CD4-positive, alpha-beta T cell treated with Interleukin-17A for 1 hour (primary cell): ENCODE measurements at regions not wholly inside any gene's neighbourhood (a gene's known extent, or its start where the extent isn't known, plus 50 kb on each side); places are given as distances from the start of the nearest gene placed in this dataset.
A peak's percentile ranks its signal among the peaks of the same experiment; 100 is the strongest.
"Not testable (repeated sequence)": the region's sequence is repeated elsewhere in the genome, so short reads cannot be mapped to it uniquely, and the experiment has no call there.

Experiments
- DNase-seq: peaks from one replicate; pipeline ENCODE4 v3.0.0-alpha.2; 2020

DNA sequence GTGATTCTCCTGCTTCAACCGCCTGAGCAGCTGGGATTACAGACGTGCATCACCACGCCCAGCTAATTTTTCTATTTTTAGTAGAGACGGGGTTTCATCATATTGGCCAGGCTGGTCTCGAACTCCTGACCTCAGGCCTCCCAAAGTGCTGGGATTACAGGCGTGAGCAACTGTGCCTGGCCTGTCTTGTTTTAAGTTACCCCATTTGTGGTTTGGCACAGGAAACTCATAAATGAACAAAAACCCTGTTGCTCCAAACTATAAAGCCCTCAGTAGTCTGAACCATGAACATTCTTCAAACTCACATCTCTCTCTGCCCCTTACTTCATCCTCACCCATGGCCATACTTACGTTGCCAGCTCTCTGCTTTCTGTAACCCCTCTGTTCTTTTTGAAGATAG, 61.7 kb downstream of the RHOU start:
- not testable (repeated sequence) for DNase-seq

- no peak for DNase-seq
Measured at GRCh38 chr1:228798035-228798434, 62.8 kb downstream of the RHOU start.

DNA sequence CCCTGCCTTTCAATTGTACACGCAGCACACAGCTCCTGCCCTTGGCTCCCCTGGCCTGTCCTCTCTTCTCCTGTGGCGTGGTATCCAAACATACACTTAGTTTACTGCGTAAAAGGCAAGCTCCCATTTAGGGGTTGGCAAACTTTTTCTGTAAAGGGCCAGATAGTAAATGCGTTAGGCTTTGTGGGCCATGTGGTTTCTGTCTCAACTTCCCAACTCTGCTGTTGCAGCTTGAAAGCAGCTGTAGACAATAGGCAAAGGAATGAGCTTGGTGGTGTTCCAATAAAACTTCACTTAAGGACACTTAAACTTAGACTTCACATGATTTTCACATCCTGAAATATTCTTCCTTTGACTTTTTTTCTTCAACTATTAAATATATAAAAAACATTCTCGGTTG, 63.3 kb downstream of the RHOU start:
- no peak for DNase-seq

- no peak for DNase-seq
Measured at GRCh38 chr1:228799924-228800323, 64.6 kb downstream of the RHOU start.

DNA sequence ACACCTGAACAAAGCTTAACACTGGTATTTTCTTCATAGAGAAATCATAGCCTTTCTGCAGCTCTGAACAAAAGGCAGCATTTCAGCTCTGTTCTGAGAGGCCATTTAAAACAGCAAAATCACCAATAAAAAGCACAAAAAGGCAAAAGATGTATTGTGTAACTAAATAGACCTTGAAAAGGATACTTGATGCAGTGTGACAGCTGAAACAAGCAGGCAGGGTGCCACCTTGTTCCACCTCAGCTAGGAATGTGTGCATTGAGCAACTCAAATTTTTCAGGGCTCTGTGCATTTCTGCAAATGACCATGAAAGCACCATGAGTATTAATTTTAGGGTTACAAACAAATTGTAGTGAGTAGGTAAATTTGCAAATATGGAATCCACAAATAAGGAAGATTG, 65.8 kb downstream of the RHOU start:
- DNase-seq = no peak

GRCh38 chr1:228802386-228803220, 67.3 kb downstream of the RHOU start:
- no peak for DNase-seq

GRCh38 chr1:228803421-228803820, 68.1 kb downstream of the RHOU start:
- DNase-seq = no peak

DNA sequence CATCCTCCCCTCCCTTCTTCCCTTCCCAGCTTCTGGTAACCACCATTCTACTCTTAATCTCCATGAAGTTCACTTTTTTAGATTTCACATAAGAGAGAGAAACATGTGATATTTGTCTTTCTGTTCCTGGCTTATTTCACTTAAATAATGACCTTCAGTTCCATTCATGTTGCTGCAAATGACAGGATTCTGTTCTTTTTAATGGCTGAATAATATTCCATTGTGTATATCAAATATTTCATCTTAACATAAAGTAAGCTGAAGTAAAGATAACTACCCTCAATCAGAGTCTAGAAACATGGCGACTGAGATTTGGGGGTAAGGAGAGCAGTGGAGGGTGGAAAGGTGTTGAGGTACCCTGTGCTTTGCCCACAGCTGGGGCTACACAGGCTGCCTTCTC, 68.9 kb downstream of the RHOU start:
- no peak for DNase-seq

DNA sequence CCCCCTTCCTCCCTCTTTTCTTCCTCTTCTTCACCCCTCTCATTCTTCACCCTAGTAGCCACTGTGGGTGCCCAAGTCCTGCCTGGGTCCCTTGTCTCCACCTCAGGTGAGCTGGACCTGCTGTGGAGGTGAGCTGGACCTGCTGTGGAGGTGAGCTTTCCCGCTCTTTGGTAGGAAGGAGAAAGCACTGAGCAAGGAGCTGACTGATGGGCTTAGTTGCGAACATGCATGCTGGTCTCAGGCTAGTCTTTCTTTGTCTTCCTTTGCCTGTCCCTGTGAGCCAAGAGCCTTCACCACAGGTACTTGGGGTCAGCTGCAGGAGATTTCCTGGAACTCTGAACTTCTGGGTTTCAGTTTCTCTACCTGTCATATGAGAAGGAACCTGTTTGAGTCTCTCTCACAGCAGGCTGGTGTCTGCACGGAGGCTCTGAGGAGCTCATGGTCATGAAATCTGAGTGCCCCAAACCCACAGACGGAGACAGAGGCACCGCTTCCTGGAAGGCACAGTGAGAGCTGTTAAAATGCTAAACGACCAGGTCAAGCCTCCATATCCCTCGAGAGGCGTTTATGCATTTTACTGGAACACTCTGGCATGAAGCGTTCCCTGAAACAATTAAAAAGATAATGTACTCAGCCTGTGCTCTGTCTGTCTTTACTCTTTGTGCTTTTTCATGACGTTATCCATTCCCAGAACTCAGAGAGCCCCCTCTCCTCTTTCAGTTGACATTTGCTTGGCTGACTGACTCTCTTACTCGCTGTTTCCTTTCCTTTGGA, 69.5 kb downstream of the RHOU start:
- peak; percentile 29 for DNase-seq

GRCh38 chr1:228807904-228808605, 72.8 kb downstream of the RHOU start:
- no peak for DNase-seq

DNA sequence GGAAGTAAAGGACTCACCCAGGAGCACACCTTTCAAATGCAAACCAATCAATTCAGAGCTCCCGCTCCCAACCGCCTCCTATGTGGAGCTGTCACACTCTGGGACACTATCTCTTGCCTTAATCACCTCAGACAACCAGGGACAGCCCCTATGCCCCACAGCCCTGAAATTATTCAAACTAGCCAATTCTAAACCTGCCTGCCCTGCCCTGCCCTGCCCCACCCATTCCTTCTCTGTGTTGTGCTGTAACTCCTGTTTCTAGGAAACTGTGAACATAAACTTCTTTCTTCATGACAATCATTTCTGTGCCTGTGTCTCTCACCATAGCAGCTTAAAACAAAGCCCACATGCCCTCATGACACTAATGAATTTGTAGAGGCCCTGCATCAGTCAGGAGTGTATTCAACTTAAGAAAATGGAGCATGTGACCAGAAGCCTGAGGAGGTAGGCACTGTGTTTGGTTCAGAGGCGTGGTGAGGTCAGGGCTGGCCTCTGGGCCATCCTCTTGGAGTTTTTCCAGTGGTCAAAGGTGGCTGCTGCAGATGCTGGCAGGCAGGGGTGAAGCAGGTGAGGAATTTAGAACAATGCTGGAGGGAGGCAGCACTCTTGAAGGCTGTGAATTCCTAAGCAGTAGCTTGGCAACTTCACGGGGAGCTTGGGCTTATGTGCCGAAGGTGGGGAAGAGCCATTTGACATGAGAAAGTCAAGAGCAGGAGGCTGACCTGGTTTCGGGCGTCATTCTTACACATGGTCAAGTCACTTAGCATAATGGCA, 74.5 kb downstream of the RHOU start:
- DNase-seq = peak; percentile 18

DNA sequence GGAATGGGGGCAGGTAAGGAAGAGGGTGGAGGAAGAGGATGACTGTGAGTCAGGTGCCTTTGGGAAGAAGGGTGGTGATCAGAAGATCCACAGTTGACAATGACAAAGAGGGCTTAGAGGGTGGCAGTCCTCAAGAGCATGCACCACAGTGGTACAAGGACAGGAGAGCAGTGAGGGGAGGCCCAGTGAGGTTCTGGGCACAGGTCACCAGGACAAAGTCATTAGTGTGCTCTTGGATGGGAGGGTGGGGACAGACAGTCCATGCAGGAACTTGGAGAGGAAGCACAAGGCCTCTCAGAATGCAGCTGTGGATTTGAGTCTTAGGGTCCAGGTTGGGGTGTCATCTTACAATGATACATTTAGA, 75.1 kb downstream of the RHOU start:
- DNase-seq = no peak

- DNase-seq = no peak
Measured at GRCh38 chr1:228810878-228811711, 75.8 kb downstream of the RHOU start.

DNA sequence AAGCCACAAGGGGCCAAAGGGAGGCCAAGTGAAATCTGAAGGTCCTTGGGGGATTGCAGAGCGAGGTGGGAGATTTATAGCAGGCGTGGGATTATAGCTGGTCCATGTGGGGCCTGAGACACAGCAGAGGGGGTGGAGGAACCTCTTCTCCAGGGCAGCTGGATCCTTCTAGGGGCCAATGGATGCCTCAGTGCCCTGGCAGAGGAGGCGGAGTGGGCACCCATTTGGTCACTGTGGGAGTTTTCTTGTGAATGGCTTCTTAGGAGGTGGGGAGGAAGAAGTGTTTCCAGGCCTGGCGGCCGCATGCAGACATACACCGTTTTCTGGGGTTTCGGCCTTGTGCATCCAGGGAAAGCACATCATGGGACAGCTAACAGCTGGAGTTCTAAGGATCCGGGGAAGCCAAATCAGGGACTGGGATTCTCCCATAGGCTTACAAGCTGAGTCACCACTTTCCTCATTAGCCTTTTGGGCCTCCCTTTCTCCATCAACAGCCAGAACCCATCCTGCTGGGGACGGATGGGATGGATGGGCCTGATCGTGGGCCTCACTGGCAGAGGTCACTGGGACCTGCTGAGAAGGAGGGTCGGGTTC, 76.5 kb downstream of the RHOU start:
- DNase-seq = no peak

- DNase-seq = no peak
Measured at GRCh38 chr1:228812961-228813360, 77.7 kb downstream of the RHOU start.

- DNase-seq = no peak
Measured at GRCh38 chr1:228814176-228814575, 78.9 kb downstream of the RHOU start.

DNA sequence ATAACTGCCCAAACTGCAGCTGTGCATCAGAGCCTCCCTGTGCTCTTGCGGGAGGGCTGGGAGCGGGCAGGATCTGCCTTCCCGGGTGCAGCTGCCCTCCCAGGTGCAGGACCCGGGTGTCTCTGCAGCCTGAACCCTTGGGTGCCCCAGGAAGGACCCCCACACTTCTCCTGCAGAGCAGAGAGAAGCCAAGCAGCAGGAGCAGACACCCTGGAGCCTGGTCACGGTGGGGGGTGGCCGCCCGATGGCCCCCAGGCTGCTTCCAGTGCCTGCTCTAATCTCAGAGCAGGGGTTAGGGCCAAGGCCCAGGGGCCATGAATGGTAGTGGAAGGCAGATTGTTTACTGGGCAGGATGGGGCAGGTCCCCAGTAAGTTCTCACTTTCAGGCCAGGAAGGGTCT, 83.0 kb downstream of the RHOU start:
- DNase-seq = no peak

GRCh38 chr1:228818928-228819630, 83.8 kb downstream of the RHOU start:
- DNase-seq = no peak

- DNase-seq = no peak
Measured at GRCh38 chr1:228821252-228821651, 86.0 kb downstream of the RHOU start.

- DNase-seq = no peak
Measured at GRCh38 chr1:228823200-228823599, 87.9 kb downstream of the RHOU start.

GRCh38 chr1:228824366-228824765, 89.1 kb downstream of the RHOU start:
- no peak for DNase-seq
